ENCODE measurements at regions not wholly inside any gene's neighbourhood (a gene's known extent, or its start where the extent isn't known, plus 50 kb on each side); places are given as distances from the start of the nearest gene placed in this dataset.

GRCh38 chr10:61354401-61354975, 98.7 kb downstream of the TMEM26 start:
- TF ChIP-seq CTCF (IDR thresholded peaks at IDR 0.05) (no peak), POLR2A (IDR thresholded peaks at IDR 0.05) (no peak)

All from testis (tissue), 2 donors.